Islet precursor cell (in vitro differentiated cells): ENCODE measurements at regions not wholly inside any gene's neighbourhood (a gene's known extent, or its start where the extent isn't known, plus 50 kb on each side); places are given as distances from the start of the nearest gene placed in this dataset.

Experiments
- DNase-seq: peaks from one replicate; pipeline ENCODE4 v3.0.0-alpha.2; 2018

DNA sequence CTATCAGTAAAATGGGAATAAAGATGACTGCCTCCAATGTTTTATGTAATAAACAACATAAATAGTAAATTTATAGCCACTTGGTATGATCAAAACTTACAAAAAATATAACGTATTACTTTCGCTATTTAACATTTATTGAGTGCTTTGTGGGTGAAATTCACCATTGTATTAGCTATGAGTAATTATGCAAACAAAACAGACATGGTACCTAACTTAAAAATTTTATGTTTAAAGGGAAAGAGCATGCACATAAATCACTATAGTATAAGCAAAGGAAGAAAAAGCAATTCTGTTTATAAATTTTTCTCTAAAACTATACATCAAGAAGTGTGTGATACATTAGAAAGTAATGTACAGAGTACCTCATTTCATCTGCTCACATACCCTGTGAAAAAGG, 1046.2 kb downstream of the NCAM2 start:
- no peak for DNase-seq

DNA sequence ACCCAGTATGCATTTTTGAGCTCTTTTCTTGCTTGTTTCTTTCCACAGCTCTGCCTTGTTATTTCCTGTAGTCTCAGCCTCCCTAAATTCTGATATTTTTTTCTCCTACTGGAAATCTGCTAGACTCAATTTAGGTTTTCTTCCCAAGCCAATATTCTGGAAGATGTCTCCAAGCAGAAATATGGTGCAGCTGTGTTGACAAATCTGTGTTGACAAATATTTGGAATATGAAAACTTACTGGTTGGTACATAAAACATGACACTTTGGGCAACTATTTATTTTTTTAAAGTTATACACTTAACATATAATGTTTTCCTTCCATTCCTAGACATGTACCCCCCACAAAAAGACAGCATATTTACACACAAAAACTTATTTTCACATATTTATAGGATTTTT, 1048.4 kb downstream of the NCAM2 start:
- no peak for DNase-seq

DNA sequence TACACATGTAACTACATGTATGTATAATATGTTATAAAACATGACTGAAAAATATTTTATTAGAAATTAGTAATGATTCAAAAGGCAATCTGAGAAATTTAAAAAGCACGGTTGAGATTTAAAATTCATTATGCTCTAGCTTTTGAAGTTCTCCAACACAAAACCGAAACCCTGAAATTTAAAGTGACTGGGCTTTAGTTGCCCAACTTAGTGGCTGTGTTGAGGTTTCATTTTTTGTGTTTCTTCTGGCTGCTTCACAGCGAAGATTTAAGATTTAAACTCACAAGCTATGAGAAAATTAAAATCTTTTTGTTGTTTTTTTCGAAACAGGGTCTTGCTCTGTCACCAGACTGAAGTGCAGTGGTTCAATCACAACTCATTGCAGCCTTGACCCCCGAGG, 1058.7 kb downstream of the NCAM2 start:
- no peak for DNase-seq

DNA sequence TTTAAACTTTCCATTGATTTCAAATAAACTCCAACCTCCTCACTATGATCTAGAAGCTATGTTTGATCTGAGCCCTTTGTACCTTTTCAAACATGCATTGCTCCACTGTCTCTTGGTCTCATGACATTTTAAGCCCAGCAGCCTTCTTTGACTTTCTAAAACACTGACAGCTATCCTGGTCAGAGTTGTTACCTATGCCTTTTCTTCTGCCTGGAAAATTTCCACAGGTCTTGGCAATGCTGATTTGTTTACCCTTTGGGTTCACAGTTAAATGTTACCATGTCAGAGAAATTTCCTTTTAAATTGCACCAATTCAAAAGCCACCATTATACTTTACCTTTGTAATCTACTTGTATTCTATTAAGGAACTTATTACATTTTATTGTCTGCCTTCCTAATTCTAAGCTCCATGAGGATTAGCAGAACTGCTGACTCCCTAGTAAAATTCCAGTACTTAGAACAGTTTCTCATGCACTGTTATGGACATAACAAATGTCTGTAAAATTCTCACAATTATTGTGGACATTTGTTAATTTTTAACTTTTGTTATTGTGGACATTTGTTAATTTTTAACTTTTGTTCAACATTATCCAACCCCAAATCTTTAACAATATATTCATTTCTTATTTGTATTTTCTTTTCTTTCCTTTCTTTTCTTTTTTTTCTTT, 1064.4 kb downstream of the NCAM2 start:
- no peak for DNase-seq

DNA sequence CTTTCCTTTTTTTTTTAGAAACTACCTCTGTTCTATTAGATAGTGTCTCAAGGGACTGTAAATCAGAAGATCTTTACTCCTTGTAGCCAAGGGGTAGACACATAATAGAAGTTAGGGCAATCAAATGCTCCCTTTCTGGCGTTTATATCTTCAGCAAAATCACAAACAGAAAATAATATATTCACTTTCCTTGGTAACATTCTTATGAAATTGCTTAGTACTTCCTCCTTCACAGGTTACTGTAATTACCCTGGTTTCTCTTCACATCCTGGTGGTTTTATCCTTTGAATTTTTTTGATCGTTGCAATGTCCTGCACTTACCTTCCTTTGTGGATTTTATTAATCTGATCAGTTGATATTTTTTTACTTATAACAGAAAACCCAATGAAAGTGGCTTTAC, 1064.9 kb downstream of the NCAM2 start:
- no peak for DNase-seq

DNA sequence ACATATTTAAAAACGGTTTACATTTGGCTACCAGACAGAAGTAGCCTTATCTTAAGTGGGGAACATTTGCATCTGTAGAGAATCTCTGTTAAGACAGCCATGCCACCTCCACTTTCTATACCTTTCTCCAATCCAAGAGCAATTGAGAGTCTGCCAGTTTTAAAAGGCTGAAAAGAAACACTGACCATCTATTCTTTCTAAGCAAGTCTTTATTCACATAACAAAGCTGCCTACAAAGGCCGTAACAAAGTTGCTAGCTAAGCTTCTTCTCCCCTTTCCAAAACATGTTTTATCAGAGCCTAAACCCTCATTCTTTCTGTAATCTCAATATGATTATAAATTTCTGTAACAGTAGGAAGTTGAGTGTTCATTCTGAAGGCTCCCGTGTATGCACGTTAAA, 1078.3 kb downstream of the NCAM2 start:
- no peak for DNase-seq

DNA sequence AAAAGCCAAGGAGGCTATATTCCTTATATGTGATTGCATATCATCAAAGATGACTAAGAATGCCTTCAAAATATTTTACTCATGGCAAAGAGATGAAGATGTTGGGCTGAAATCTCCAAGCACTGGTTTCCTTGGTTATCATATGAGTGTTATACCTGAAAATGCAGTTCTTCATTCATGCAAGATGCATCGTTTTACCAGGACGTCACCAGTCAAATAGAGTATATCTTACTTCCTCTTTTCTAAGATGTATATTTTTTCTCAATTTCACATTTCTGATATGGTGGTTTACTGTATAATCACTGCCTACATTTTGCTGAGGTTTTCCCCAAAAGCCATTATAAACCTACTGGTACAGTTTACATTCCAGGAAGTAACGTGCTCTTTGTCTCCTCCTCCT, 1085.7 kb downstream of the NCAM2 start:
- DNase-seq: no peak

DNA sequence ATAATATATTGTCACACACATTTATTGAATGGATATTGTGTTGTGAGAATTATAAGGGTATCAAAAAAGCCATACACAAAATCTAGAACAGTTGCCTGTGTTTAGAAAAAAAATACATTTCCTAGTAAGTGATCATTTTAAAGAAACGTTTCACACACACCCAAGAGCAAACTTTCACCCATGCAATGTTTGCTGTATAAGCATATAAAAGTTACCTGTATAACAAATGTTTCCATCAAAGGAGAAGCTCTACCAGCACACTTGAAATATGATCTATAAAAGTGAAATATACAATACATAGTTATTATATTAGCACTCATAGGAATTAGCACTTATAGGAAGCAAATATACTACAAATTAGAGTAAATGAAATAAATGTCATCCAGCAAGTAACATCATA, 1098.1 kb downstream of the NCAM2 start:
- no peak for DNase-seq

DNA sequence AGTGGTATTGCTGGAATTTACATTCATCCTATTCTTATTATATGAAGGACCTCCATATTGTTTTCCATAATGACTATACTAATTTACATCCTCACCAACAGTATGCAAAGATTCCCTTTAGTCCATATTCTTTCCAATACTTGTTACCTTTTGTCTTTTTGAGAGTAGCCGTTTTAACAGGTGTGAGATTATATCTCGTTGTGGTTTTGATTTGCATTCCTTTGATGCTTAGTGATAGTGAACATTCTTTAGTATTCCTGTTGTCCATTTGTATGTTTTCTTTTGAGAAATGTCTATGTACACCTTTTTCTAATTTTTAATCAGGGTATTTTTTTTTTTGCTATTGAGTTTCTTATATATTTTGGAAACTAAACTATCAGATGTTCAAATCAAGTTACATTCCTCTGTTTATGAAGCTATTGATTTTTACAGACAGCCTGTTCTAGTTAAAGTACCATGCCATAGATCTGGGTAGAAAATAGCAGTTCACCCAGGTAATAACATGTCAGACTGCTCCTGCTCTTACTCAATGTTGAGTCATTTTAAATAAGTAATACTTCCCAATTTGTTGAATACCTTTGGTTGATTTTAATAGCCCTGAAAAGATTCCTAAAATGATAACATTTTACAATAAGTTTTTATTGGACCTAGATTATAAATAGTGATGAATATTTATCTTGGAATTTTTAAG, 1108.7 kb downstream of the NCAM2 start:
- no peak for DNase-seq

DNA sequence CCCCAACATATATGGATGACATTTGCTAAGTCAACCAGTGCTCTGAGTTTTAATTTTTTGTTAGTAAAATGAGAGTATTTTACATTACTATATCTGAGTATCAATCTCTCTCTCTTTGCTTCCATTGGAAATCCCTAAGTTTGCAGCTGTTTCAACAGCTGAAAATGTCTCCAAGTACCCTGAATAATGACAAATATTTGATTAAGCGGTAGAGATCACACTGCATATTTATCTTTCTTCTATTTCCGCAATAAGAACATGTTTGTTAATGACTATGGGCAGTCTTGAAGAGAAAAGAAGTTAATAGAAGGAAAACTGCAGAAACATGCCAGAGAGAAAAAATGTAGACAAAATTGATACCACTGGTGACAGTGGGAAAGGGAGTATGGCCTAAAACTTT, 1117.5 kb downstream of the NCAM2 start:
- no peak for DNase-seq

DNA sequence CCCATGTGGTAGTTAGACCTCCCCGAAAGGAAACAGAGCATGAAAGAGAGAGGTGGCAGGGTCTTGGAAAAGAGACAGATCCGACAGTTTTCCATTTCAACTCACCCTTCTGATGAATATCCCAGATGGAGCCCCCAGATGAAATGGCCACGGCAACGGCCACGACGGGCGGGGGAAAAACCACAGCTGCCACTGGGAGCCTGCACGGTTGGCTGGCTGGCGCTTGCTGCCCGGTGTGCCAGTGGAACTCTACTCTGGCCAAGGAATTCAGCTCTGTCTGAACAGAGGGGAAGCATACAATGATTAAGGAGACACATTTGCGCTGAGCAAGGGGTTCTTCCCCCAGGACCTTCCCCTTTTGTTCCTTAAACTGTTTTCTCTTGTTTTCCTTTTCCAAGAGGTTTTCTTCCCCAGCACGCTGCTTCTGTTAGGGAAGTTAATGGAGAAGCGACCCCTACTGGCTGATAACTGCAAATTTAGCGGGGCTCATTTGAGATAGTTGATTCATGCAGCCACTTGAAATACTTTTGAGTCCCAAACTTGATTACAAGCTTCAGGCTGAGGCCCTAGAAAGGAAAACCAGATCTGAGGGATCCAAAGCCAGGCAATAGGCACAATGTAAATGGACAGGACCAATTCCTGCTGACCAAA, 1122.5 kb downstream of the NCAM2 start:
- peak; percentile 57 for DNase-seq

DNA sequence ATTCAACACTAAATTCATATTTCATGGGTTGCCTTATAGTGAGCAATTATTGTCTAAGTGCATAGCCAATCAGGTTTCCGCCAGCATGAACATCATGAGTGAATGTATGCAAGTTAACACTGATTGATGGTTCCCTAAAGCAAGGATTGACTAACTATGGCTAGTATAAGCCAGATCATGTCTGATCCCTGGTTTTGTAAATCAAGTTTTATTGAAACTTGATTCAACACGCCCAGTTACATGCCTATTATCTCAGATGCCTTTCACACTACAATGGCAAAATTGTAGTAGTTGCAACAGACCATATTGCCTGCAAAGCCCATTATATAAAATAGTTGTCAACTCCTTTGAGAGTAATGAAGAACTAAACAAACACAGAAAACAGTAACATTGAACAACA, 1127.4 kb downstream of the NCAM2 start:
- no peak for DNase-seq

DNA sequence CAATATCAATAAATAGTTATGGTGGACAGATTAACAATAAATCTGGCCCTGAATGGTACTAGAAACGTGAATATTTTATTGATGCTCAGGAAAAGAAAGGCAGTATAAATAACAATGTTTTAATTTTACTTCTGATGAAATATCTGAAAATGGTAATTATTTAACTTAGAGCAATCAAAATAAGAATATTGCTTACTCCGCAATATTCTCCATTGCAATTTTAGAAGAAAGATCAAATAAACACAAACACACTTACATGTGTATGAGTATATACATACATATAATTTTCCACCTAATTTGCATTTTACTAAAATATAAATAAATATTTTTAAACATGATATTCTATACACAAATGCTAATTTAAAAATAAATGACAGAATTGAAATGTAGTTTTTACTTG, 1130.5 kb downstream of the NCAM2 start:
- no peak for DNase-seq

DNA sequence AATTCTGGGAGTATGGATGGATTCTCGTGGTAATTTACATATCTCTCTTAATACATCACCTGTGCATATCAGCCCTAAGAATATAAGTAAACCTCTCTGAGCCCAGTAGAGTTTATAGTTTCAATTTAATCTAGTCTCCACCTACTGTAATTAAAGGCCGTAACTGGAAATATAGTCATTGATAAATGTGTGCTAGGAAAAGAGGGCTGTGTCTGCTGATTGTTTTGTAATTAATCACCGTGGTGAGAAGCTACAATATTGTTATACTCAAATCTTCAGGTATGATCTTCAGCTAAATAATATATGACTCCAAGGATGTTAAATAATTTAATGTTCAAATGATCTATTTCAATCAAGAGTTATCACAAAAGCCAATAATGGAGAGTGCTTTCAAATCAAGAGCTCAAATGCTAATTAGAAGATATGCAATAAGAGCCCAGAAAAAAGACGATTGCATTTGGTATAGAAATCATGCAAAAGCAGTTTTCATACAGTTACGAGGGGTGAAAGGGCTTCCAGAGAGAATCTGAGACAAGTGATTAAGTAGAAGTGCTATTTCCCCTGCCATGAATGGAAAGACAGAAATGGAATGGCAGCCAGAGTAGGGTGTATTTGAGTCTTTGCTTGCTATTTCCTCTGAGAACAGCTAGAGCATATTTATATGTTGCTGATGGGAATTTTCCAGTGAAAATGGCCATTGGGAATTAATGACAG, 1134.3 kb downstream of the NCAM2 start:
- DNase-seq: no peak

DNA sequence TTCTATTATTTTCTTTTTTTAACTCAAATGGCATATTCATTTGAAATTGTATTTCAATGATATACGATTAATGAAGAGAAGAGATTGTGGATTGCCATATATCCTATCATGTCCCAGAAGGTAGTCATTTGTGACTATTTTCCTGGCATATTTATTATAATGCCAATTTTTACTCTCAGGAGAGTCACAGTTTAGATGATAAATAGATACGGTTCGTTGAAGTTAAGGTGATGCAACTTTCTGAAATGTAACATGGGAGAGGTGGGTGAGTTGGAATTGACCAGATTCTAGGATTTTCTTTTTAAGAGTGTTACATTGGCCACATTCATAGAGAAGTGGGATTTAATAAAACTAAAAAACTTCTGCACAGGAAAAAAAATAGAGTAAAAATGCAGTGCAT, 1138.5 kb downstream of the NCAM2 start:
- DNase-seq: no peak

DNA sequence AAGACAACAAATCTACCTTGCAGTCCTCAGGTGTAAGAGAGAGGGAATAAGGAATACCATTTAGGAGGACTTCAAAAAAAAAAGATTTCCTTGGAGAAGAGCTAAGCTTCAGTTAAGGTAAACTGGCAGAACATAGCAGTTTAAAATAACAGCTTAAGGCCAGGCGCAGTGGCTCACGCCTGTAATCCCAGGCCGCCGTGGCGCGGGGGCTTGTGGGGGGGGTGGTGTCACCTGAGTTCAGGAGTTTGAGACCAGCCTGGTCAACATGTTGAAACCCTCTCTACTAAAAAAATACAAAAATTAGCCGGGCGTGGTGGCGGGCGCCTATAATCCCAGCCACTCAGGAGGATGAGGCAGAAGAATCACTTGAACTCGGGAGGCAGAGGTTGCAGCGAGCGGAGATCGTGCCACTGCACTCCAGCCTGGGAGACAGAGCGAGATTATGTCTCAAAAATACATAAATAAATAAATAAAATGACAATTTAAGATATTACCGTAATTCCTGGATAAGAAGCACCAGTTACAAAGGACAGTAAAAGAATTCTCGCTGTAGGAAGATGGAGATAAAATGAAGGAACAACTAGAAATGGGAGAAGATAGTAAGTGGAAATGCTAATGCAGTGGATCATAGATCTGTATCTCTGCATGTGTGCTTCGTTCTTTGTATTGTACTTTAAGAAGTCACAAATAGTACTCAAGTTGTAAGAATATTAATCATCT, 1140.2 kb downstream of the NCAM2 start:
- DNase-seq: no peak

DNA sequence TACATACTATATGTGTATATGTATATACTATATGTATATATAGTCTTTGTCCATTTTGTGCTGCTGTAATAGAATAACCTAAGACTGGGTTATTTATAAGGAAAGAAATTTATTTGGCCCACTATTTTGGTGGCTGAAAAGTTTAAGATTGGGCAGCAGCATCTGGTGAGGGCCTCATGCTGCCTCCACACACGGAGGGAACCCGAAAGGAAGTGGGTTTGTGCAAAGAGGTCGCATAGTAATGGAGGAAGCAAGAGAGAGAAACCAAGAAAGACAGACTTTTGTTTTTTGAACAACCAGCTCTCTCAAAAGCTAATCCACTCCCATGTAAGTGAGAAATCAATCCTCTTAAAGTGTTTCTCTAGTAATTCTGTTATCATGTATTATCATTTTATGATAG, 1147.3 kb downstream of the NCAM2 start:
- DNase-seq: no peak

DNA sequence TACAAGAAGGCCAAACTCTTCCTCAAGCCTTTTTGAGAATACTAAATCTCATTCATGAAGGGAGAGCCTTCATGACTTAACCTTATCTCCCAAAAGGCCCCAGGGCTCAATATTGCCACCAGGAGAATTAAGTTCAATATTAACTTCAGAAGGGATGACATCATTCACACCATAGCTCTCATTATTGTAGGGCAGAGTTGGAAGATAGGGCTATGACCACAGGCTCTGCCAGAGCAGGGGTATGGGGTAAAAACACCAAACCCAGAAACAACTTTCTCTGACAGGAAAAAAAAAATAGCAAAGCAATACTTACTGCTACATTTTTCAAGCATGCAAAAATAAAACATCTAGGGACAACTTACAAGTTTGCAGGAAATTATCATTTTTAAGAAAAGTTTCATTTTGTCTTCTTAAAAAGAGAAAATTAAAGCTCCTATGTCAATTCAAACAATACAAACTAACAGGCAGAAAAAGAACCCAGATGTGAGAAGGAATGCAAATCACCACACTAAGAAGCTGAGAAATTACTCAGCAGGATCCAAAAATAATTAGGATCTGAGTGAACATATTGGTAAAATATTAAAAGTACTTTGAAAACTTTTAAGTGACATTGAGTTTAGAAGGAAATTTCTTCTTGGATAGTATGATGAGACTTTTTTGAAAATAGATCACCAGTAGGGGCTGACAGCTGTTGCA, 1156.5 kb downstream of the NCAM2 start:
- no peak for DNase-seq

DNA sequence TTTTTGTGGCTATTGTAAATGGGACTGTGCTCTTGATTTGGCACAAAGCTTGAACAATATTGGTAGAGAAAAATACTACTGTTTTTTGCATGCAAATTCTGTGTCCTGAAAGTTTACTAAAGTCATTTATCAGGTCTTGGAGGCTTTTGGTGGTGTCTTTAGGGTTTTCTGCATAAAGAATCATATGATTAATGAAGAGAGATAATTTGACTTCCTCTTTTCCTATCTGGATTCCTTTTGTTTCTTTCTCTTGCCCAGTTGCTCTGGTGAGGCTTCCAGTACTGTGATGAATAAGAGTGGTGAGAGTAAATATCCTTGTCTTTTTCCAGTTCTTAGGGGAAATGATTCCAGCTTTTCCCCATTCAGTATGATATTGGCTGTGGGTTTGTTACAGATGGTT, 1166.7 kb downstream of the NCAM2 start:
- no peak for DNase-seq

DNA sequence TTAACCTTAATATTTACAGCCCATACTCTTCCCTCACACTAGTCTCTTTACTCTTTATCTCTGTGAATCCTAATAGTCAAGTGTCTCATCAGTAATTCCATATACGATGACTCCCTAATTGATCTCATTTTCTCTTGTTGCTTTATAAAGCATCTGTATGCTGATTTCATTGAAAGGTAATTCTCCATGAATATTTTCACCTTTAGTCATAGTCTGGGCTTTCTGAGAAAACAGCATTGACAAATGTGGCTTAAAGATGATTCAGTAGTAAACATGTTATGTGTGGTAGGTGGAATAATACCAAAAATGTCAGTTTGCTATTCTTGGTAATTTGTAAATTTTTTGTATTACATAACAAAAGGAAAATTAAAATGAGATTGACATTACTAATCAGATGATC, 1176.5 kb downstream of the NCAM2 start:
- DNase-seq: no peak

DNA sequence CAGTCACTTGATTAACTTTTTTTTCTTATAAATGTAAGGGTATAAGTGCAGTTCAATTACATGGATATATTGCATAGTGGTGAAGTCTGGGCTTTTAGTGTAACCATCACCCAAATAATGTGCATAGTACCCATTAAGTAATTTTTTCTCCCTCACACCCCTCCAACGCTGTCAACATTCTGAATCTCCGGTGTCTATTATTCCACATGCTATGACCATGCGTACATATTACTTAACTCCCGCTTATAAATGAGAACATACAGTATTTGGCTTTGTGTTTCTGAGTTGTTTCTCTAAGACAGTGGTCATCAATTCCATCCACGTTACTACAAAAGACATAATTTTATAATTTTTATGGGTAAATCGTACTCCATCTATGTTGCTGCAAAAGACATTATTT, 1191.1 kb downstream of the NCAM2 start:
- DNase-seq: no peak

DNA sequence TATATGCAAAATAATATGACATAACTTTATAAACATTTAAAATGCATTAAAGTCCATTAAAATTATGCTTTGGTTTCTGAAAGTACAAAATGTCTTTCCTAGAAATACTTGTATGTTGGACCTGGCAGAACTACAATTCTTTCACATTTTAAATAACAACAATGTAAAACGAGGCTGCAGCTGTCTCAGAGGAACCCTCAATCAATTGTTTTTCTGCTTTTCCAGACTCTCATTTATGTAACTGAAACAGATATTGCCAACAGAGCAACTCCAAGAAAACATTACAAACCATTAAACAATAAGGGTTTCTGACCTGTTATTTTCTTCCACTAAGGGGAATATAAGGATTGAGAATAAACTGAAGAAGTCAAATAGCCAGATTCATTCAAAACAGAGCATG, 1193.4 kb downstream of the NCAM2 start:
- no peak for DNase-seq

DNA sequence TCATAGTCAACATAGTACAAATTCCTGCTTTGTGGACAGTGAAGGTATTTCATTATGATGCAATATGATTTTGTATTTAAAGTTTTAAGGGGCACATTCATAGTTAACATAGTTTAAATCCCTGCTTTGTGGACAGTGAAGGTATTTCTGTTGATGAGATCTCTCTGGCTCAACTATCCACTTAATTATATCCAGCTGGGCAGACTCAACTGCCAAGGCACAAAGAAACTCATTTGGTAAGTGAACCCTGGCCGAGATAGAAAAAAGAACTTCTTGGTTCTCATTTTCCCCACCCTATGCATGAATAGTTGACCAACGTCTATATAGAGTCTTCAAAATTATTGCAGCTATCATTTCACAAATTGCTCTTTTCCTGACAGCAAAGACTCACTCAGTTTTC, 1194.6 kb downstream of the NCAM2 start:
- no peak for DNase-seq
